DMS114 treated with DMSO at 0.1 percent for 48 hours (cell line): ENCODE measurements at regions not wholly inside any gene's neighbourhood (a gene's known extent, or its start where the extent isn't known, plus 50 kb on each side); places are given as distances from the start of the nearest gene placed in this dataset.
"Not testable (repeated sequence)": the region's sequence is repeated elsewhere in the genome, so short reads cannot be mapped to it uniquely, and the experiment has no call there.

ENCODE experiments used
- DNase-seq: peaks from one replicate; lab custom pipeline; 2025; ENCODE audit not compliant: unreplicated experiment; lab: John Stamatoyannopoulos, UW

DNA sequence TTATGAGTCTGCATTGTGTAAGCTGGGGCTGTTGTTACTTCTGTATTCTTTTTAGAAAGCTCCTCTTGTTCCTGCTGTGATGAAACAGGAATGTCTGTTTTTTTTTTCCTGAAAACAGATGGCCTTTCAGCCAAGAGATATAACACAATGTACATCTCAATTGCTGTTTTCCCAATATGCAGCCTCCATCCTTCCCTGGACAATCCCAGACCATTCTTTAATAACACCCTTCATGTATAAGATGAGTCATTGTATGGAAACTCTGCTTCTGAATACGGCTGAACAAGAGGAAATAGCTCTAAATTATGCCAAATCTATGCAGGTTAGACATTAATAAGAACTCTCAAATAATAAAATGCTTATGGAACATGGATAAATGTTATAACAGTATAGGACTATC lies 60.2 kb upstream of the LRRC4C start:
- DNase-seq: no peak

- no peak for DNase-seq
These were observed 62.9 kb upstream of the LRRC4C start for GRCh38 chr11:41522391-41522790.

DNA sequence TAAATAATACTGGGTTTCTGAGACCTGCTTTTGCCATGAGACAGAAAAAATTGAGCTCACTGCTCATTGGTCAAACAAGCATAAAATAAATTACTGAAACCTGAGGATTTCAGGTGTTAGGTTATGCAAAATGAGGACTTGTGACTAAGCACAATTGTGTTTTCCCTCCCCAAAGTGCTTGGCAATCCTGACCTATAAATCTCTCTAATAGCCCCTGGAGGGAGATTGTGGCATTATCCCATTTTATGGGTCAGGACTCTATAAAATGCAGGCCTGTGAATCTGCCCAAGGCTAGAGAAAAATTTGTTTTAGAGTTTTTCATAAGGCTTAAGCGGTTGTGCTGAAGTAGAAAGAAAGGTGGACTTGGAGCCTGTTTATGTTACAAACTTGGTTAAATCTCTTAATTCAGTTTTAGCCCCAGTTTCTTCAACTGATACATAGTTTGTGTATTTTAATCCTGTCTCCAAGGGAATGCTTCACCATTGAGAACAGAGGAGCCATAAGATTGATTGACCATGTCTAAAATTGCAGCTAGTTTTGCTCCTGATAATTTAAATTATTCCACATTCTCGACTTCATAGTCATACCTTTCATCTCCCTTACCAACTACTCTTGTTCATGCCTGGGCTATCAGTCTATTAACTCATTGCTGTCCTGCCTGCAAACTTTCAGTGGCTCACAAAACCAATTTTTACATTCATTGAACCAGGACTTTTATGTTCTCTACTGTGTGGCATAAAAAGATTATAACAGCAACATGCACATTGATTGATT lies 63.6 kb upstream of the LRRC4C start:
- no peak for DNase-seq

- no peak for DNase-seq
These were observed 68.1 kb upstream of the LRRC4C start for GRCh38 chr11:41527530-41527929.

DNA sequence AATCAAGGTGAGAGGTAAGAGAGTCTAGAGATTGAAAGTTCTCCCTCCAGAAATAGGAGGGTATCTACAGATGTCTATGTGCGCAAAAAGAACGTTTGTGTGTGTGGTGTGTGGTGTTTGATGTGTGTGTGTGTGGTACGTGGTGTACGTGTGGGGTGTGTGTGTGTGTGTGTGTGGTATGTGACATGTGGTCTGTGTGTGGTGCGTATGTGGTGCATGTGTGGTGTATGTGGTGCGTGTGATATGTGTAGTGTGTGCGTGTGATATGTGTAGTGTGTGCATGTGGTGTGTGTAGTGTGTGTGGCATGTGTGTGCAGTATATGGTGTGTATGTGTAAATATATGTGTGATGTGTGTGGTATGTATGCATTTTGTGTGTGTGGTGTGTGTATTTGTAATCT lies 73.0 kb upstream of the LRRC4C start:
- DNase-seq: no peak

DNA sequence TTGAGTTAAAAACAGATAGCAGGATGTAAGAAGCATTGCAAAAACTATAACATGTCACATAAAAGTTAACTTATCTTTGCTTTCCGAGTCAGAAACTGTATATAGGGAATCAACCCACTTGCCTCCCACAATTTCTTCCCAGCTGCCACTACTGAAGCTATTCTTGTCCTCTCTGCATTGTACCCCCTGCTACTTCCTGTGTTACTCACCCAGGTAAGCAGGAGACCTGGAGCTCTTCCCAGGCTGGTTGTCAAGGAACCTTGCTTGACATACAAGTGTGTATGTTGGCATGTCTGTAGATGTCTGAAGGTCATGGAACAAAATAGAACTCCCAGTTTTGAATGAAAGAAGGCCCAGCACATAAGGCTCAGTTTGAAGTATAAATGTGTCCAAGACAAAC lies 74.3 kb upstream of the LRRC4C start:
- no peak for DNase-seq

DNA sequence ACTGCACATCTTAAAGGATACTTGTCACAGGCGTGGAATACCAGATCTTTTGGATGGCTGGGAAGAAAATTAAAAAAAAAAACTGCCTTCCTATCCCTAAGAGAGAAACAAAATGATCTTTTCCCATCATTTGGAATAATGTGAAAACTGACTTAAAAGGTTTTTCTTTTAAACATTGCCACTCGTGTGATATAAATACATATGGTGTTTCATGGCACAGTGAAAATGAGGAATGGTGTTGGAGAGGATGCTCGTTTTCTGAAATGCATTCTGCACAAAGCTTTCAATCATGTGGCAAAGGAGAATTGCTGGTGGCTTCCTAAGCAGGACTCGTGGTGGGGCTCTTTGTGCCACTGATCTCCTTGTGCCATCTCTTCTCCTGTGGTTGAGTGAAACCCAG lies 74.9 kb upstream of the LRRC4C start:
- DNase-seq: no peak

GRCh38 chr11:41534861-41535260 lies 75.4 kb upstream of the LRRC4C start:
- no peak for DNase-seq

GRCh38 chr11:41536021-41536568 lies 76.6 kb upstream of the LRRC4C start:
- no peak for DNase-seq

GRCh38 chr11:41544902-41545301 lies 85.5 kb upstream of the LRRC4C start:
- not testable (repeated sequence) for DNase-seq

- DNase-seq: no peak
These were observed 119.1 kb upstream of the LRRC4C start for GRCh38 chr11:41578421-41579051.

GRCh38 chr11:41579546-41579945 lies 120.1 kb upstream of the LRRC4C start:
- DNase-seq: no peak

- DNase-seq: no peak
These were observed 150.1 kb upstream of the LRRC4C start for GRCh38 chr11:41609511-41609910.

DNA sequence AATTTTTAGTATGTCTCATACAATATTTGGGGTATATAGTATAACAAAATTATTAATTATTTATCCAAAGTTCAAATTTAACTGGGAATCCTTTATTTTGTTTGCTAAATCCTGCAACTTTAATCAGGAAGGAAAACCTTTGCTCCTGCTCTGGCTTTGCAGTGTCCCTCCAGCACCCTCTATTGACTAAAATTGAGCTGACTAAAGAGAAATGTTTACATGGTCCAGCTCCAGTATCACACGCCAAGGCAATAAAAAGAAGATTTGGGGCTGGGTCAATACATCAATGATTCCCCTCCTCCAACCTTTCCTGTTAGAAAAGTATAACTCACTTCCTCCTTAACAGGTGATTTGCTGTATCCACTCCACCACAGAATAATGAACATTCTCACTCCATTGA lies 153.0 kb upstream of the LRRC4C start:
- DNase-seq: no peak

- DNase-seq: no peak
These were observed 153.9 kb upstream of the LRRC4C start for GRCh38 chr11:41613326-41613725.

DNA sequence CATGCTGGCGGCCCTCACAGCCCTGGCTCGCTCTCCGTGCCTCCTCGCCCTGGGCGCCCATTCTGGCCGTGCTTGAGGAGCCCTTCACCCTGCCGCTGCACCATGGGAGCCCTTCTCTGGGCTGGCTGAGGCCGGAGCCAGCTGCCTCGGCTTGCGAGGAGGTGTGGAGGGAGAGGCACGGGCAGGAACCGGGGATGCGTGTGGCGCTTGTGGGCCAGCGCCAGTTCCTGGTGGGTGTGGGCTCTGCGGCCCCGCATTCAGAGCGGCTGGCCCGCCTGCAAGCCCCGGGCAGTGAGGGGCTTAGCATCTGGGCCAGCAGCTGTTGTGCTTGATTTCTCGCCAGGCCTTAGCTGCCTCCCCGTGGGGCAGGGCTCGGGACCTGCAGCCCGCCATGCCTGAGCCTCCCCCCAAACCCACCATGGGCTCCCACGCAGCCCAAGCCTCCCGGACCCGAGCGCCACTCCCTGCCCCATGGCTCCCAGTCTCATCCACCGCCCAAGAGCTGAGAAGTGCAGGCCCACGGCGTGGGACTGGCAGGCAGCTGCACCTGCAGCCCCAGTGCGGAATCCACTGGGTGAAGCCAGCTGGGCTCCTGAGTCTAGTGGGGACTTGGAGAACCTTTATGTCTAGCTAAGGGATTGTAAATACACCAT lies 163.4 kb upstream of the LRRC4C start:
- DNase-seq: no peak

GRCh38 chr11:41659985-41660384 lies 200.5 kb upstream of the LRRC4C start:
- no peak for DNase-seq

DNA sequence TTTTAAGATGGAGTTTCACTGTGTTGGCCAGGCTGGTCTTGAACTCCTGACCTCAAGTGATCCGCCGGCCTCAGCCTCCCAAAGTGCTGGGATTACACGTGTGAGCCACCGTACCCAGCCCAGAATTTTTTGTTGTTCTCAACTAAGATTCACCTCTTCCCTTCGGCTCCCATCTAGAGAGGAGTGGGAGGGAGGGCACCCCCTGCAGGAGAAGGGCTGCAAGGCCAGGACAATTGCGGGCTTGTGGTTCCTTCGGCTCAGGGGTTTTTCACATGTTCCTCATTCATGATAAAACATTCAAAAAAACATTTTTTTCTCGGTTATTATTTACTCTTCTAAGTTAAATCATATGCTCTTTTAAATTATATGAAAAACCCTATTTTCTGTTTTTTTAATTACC lies 201.1 kb upstream of the LRRC4C start:
- DNase-seq: no peak

DNA sequence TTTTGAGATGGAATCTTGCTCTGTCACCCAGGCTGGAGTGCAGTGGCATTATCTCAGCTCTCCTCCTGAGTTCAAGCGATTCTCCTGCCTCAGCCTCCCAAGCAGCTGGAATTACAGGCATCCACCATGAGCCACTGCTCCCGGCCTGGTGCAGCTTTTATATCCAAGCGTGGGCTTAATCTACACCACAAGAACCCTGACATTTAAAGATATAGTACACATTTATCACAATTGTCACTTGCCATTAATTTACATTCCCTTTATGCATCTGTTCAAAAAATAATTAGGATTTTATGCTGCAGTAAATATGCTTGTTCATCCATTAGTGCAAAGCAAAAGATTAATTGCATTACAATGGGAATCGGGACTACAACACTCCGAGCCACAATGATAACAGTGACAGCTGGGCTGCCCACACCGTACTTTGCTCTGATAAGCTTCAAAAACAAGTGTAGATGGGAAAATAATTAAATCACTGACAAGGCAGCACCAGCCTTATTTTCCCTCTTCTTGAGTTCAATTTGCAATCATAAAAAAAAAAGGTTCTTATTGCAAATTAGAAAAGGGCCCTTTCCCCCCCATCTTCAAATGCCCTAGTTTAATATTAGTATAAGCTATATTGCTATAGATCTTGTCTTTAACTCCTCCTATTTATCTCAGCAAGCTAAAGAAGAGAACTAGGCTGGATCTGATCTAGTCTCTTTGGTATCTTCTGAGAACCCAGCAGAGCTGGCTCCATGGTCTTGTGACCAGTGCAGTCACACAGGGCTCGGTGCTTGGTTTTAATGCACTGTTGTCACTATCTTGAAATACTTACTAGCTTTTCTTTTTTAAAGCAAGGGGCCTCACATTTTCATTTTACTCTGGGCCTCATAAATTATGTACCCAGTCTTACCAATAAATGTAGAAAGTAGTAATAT lies 206.2 kb upstream of the LRRC4C start:
- no peak for DNase-seq

DNA sequence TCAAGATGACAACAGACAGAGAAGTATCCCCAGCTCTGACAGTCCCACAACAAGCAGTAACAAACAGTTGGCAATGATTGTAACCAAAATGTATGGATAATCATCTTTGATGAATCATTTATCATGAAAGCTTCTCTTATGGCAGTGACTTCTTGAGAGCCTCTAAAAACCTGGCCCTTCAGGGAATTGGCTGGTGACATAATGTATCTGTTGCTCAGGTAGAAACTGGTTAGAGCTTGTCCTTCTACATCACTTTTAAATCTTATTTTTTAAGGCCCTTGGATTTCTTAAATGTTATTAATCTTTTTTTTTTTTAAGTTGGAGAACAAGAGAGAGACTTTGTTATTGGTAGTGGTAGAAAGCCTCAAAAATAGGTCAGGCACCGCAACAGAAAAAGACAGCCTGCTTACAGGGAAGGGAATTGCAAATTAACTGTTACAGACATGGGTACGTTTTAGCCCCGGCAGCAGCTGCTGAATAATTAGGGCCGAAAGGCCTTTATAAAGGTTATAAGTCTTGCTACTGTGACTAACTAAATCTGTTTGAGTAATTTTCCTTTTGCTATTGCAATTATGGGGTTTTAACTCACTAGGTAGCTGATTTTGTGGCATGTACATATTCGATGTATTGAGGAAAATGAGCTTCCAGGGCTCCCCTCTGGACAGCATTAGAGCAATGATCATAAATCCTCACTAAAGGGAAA lies 207.7 kb upstream of the LRRC4C start:
- DNase-seq: no peak
